ENCODE measurements at regions not wholly inside any gene's neighbourhood (a gene's known extent, or its start where the extent isn't known, plus 50 kb on each side); places are given as distances from the start of the nearest gene placed in this dataset.

GRCh38 chr4:136662539-136662938, 869.8 kb downstream of the PCDH18 start:
- TF ChIP-seq CTCF (conservative IDR thresholded peaks at IDR 0.05; ENCODE audit: low read depth, low read length), result no peak
- TF ChIP-seq EZH2 (IDR thresholded peaks at IDR 0.05; ENCODE audit: borderline replicate concordance, low read depth, low read length, poor library complexity, severe bottlenecking), result no peak

All from A673 (cell line).